GM23338 (cell line): ENCODE measurements at regions not wholly inside any gene's neighbourhood (a gene's known extent, or its start where the extent isn't known, plus 50 kb on each side); places are given as distances from the start of the nearest gene placed in this dataset.
A peak's percentile ranks its signal among the peaks of the same experiment; 100 is the strongest.

Source experiments
- ATAC-seq: fragments of 200-7000 bp; cut with Tn5 transposase; 3 replicates; pipeline ENCODE4 v1.9.1; 2020
- DNase-seq: peaks from one replicate; pipeline ENCODE4 v3.0.0-alpha.2; 2015; ENCODE audit warnings: low spot score
- H2AFZ ChIP-seq: fragments of 200-600 bp; sonication (generic); 2 replicates; pipeline ENCODE4 v1.8.0; 2016; ENCODE audit warnings: antibody characterized with exemption, mild to moderate bottlenecking, moderate library complexity
- H3F3A ChIP-seq: fragments of 200-600 bp; sonication (generic); replicated peaks from 2 replicates; pipeline ENCODE4 v1.8.0; 2017; ENCODE audit warnings: antibody characterized with exemption, mixed run types, low read depth
- H3K27ac ChIP-seq: fragments of 200-600 bp; sonication (generic); 2 replicates; pipeline ENCODE4 v1.6.1; 2016; ENCODE audit warnings: low read depth
- H3K27me3 ChIP-seq: fragments of 200-600 bp; sonication (generic); 2 replicates; pipeline ENCODE4 v1.8.0; 2016; ENCODE audit warnings: mild to moderate bottlenecking, mixed run types, moderate library complexity; ENCODE audit not compliant: insufficient read depth
- H3K36me3 ChIP-seq: fragments of 200-600 bp; sonication (generic); 2 replicates; pipeline ENCODE4 v1.8.0; 2016; ENCODE audit warnings: mild to moderate bottlenecking; ENCODE audit not compliant: insufficient read depth
- H3K4me1 ChIP-seq: fragments of 200-600 bp; sonication (generic); 2 replicates; pipeline ENCODE4 v1.8.0; 2016; ENCODE audit warnings: mild to moderate bottlenecking, moderate library complexity; ENCODE audit not compliant: insufficient read depth
- H3K4me2 ChIP-seq: fragments of 200-600 bp; sonication (generic); 2 replicates; pipeline ENCODE4 v1.7.1; 2017; ENCODE audit warnings: mixed run types
- H3K4me3 ChIP-seq: fragments of 200-600 bp; sonication (generic); 2 replicates; pipeline ENCODE4 v1.6.1; 2016; ENCODE audit warnings: mixed run types
- H3K79me2 ChIP-seq: fragments of 200-600 bp; sonication (generic); replicated peaks from 2 replicates; pipeline ENCODE4 v1.8.0; 2017; ENCODE audit warnings: mild to moderate bottlenecking; ENCODE audit not compliant: insufficient read depth
- H3K9me2 ChIP-seq: fragments of 200-600 bp; sonication (generic); 2 replicates; pipeline ENCODE4 v1.8.0; 2017; ENCODE audit not compliant: insufficient read depth
- H4K20me1 ChIP-seq: fragments of 200-600 bp; sonication (generic); replicated peaks from 2 replicates; pipeline ENCODE4 v1.8.0; 2017; ENCODE audit warnings: mild to moderate bottlenecking; ENCODE audit not compliant: insufficient read depth
- H3K27ac Mint-ChIP-seq: 2 replicates; pipeline ENCODE4 v1.8.0; 2020; ENCODE audit warnings: inconsistent platforms, mild to moderate bottlenecking, moderate library complexity, mixed read lengths
- H3K27me3 Mint-ChIP-seq: 3 replicates; pipeline ENCODE4 v1.8.0; 2022; ENCODE audit warnings: low read depth, mild to moderate bottlenecking, moderate library complexity, mixed read lengths, inconsistent platforms; ENCODE audit not compliant: insufficient read depth, poor library complexity
- H3K36me3 Mint-ChIP-seq: 3 replicates; pipeline ENCODE4 v1.8.0; 2021; ENCODE audit warnings: low read depth, mild to moderate bottlenecking, inconsistent platforms, moderate library complexity, mixed read lengths
- H3K4me1 Mint-ChIP-seq: 3 replicates; pipeline ENCODE4 v1.8.0; 2020; ENCODE audit warnings: mild to moderate bottlenecking, inconsistent platforms, mixed read lengths
- H3K4me3 Mint-ChIP-seq: 3 replicates; pipeline ENCODE4 v1.8.0; 2021; ENCODE audit warnings: moderate library complexity, mild to moderate bottlenecking, inconsistent platforms, mixed read lengths
- H3K9me3 Mint-ChIP-seq: 3 replicates; pipeline ENCODE4 v1.8.0; 2020; ENCODE audit warnings: moderate library complexity, mild to moderate bottlenecking, inconsistent platforms, mixed read lengths
- CREB1 ChIP-seq: fragments of 250-450 bp; sonication (Bioruptor Pico); IDR thresholded peaks from 2 replicates; pipeline ENCODE4 v1.5.0; 2020; ENCODE audit warnings: low read depth, mild to moderate bottlenecking, moderate library complexity
- EZH2 ChIP-seq: fragments of 200-600 bp; sonication (generic); IDR thresholded peaks from one replicate; pipeline ENCODE4 v1.8.0; 2017; ENCODE audit warnings: antibody characterized with exemption, mild to moderate bottlenecking, low read depth; ENCODE audit not compliant: unreplicated experiment
- EZH2phosphoT487 ChIP-seq: fragments of 200-600 bp; sonication (generic); IDR thresholded peaks from one replicate; pipeline ENCODE4 v1.8.1; 2018; ENCODE audit warnings: antibody characterized with exemption; ENCODE audit not compliant: unreplicated experiment
- JUNB ChIP-seq: IDR thresholded peaks from one replicate; pipeline ENCODE4 v1.6.1; 2016; ENCODE audit warnings: antibody characterized with exemption; ENCODE audit not compliant: unreplicated experiment
- NANOG ChIP-seq: IDR thresholded peaks from 2 replicates; pipeline ENCODE4 v1.6.1; 2016; ENCODE audit warnings: antibody characterized with exemption, borderline replicate concordance
- POLR2AphosphoS5 ChIP-seq: IDR thresholded peaks from 2 replicates; pipeline ENCODE4 v1.6.1; 2016; ENCODE audit warnings: antibody characterized with exemption, low read depth
- ZNF114 ChIP-seq: fragments of 250-450 bp; sonication (Bioruptor Pico); IDR thresholded peaks from 2 replicates; pipeline ENCODE4 v1.5.0; 2020; ENCODE audit warnings: mild to moderate bottlenecking, moderate library complexity
- ZNF331 ChIP-seq: fragments of 250-450 bp; sonication (Bioruptor Pico); IDR thresholded peaks from 2 replicates; pipeline ENCODE4 v1.5.0; 2020; ENCODE audit warnings: low read depth, mild to moderate bottlenecking, moderate library complexity
- TF ChIP-seq, protein P1 (sequence below): IDR thresholded peaks from 2 replicates; pipeline ENCODE4 v1.6.1; 2016; ENCODE audit warnings: antibody characterized with exemption
- TF ChIP-seq, protein P2 (sequence below): IDR thresholded peaks from one replicate; pipeline ENCODE4 v1.6.1; 2018; ENCODE audit warnings: antibody characterized with exemption; ENCODE audit not compliant: unreplicated experiment
- TF ChIP-seq, protein P3 (sequence below), 2 experiments: fragments of 200-600 bp in 1 of 2; sonication (generic) in 1 of 2; conservative IDR thresholded peaks; 2 replicates each; pipeline versions ENCODE4 v1.5.1 to v1.6.1; 2016 to 2017; ENCODE audit warnings: antibody characterized with exemption in 2 of 2, low read depth in 2 of 2, mild to moderate bottlenecking in 2 of 2, moderate library complexity in 1 of 2

DNA sequence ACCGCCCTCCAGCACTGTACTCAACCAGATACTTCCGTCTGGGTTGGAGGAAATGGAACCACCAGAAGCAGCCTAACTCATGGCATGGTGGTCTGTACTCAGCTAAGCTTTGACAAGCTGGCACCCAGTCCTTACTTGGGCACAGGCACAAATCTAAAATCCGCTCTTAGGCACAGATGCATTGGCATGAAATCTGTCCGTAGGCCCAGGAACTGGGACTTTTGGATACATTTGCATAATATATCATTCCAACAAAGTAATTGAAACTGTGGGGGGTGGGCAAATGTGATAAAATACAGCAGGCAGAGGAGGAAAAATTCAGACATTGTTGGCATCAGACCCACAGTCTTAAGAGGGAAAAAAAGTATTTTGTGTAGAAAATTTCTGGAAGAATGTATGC is 75.4 kb downstream of the C3orf85 start:
- no peak overlapping the region for H3K27ac Mint-ChIP-seq
- no peaks in the 10 kb centered on the region for H3K4me1 Mint-ChIP-seq
- no peaks in the 10 kb centered on the region for H3K27me3 Mint-ChIP-seq
- no peak overlapping the region for H3K4me2 ChIP-seq
- no peaks in the 10 kb centered on the region for H3K4me1 ChIP-seq
- no peaks in the 10 kb centered on the region for H3K9me2 ChIP-seq
- H4K20me1 ChIP-seq, result no peaks in the 10 kb centered on the region
- no peaks in the 10 kb centered on the region for H3F3A ChIP-seq
- H3K4me3 ChIP-seq, result no peak overlapping the region
- H3K36me3 ChIP-seq, result no peaks in the 10 kb centered on the region
- no peak overlapping the region for H3K4me3 Mint-ChIP-seq
- DNase-seq (no peak), ATAC-seq (no peak)
- no peak overlapping the region for H3K27ac ChIP-seq
- no peaks in the 10 kb centered on the region for H3K27me3 ChIP-seq
- TF ChIP-seq EZH2phosphoT487 (no peak), NANOG (no peak), ZNF114 (no peak)
- TF ChIP-seq, protein P1, sequence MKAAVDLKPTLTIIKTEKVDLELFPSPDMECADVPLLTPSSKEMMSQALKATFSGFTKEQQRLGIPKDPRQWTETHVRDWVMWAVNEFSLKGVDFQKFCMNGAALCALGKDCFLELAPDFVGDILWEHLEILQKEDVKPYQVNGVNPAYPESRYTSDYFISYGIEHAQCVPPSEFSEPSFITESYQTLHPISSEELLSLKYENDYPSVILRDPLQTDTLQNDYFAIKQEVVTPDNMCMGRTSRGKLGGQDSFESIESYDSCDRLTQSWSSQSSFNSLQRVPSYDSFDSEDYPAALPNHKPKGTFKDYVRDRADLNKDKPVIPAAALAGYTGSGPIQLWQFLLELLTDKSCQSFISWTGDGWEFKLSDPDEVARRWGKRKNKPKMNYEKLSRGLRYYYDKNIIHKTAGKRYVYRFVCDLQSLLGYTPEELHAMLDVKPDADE, result no peak
- TF ChIP-seq, protein P2, sequence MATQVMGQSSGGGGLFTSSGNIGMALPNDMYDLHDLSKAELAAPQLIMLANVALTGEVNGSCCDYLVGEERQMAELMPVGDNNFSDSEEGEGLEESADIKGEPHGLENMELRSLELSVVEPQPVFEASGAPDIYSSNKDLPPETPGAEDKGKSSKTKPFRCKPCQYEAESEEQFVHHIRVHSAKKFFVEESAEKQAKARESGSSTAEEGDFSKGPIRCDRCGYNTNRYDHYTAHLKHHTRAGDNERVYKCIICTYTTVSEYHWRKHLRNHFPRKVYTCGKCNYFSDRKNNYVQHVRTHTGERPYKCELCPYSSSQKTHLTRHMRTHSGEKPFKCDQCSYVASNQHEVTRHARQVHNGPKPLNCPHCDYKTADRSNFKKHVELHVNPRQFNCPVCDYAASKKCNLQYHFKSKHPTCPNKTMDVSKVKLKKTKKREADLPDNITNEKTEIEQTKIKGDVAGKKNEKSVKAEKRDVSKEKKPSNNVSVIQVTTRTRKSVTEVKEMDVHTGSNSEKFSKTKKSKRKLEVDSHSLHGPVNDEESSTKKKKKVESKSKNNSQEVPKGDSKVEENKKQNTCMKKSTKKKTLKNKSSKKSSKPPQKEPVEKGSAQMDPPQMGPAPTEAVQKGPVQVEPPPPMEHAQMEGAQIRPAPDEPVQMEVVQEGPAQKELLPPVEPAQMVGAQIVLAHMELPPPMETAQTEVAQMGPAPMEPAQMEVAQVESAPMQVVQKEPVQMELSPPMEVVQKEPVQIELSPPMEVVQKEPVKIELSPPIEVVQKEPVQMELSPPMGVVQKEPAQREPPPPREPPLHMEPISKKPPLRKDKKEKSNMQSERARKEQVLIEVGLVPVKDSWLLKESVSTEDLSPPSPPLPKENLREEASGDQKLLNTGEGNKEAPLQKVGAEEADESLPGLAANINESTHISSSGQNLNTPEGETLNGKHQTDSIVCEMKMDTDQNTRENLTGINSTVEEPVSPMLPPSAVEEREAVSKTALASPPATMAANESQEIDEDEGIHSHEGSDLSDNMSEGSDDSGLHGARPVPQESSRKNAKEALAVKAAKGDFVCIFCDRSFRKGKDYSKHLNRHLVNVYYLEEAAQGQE, result no peak
- H3K36me3 Mint-ChIP-seq, result no peaks in the 10 kb centered on the region
- H2AFZ ChIP-seq, result peak overlapping the region; percentile 52; the same call in 1 of the 2 replicates
- H3K9me3 Mint-ChIP-seq, result no peaks in the 10 kb centered on the region
- H3K79me2 ChIP-seq, result no peaks in the 10 kb centered on the region

DNA sequence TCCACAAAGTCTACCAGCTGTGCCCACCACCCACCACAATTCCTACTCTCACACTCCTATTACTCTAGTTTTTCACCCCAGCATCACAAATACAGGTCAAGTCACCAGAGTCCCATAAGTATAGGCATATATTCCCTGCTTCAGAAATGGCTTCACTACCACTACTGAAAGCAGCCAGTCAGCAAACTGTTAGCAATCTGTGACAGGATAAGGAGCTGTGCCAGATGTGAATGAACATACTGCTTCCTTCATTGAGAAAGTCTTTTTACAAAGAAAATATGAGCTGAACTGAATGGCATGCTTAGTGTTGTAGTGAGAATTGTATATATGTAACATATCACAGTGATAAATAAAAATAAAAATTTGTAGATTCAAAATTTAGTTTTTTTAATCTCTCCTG is 76.8 kb downstream of the C3orf85 start:
- H2AFZ ChIP-seq, result peak overlapping the region; percentile 84; the same call in 1 of the 2 replicates
- H4K20me1 ChIP-seq, result no peaks in the 10 kb centered on the region
- DNase-seq (no peak), ATAC-seq (no peak)
- no peaks in the 10 kb centered on the region for H3K79me2 ChIP-seq
- no peaks in the 10 kb centered on the region for H3F3A ChIP-seq
- H3K4me1 ChIP-seq, result no peaks in the 10 kb centered on the region
- H3K27ac ChIP-seq, result no peak overlapping the region
- H3K4me3 ChIP-seq, result no peak overlapping the region
- no peaks in the 10 kb centered on the region for H3K36me3 ChIP-seq
- H3K9me2 ChIP-seq, result 0 out of 2 replicates have a peak, but pooled peaks cover 5% of the 10 kb centered on the region
- no peaks in the 10 kb centered on the region for H3K27me3 ChIP-seq
- Mint-ChIP-seq H3K36me3 (peaks cover 5% of the 10 kb centered on the region), H3K9me3 (peaks cover 7% of the 10 kb centered on the region), H3K27me3 (no peaks in the 10 kb centered on the region), H3K4me1 (no peaks in the 10 kb centered on the region), H3K27ac (no peak overlapping the region), H3K4me3 (no peak overlapping the region)
- no peak overlapping the region for H3K4me2 ChIP-seq
- TF ChIP-seq, protein P3, sequence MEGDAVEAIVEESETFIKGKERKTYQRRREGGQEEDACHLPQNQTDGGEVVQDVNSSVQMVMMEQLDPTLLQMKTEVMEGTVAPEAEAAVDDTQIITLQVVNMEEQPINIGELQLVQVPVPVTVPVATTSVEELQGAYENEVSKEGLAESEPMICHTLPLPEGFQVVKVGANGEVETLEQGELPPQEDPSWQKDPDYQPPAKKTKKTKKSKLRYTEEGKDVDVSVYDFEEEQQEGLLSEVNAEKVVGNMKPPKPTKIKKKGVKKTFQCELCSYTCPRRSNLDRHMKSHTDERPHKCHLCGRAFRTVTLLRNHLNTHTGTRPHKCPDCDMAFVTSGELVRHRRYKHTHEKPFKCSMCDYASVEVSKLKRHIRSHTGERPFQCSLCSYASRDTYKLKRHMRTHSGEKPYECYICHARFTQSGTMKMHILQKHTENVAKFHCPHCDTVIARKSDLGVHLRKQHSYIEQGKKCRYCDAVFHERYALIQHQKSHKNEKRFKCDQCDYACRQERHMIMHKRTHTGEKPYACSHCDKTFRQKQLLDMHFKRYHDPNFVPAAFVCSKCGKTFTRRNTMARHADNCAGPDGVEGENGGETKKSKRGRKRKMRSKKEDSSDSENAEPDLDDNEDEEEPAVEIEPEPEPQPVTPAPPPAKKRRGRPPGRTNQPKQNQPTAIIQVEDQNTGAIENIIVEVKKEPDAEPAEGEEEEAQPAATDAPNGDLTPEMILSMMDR (conservative IDR thresholded peaks at IDR 0.05; ENCODE audit: low read depth in 2 of 2), result no peak
- no peak for TF ChIP-seq NANOG
- TF ChIP-seq, protein P1, result no peak
- TF ChIP-seq EZH2, result no peak
- no peak for TF ChIP-seq ZNF331 (CRISPR knock-in tag)
- no peak for TF ChIP-seq JUNB
- no peak for TF ChIP-seq CREB1
- no peak for TF ChIP-seq ZNF114
- TF ChIP-seq, protein P2, result no peak
- TF ChIP-seq EZH2phosphoT487, result no peak
- TF ChIP-seq POLR2AphosphoS5, result no peak
